Muscle of leg (tissue), 3 donors: ENCODE measurements at regions not wholly inside any gene's neighbourhood (a gene's known extent, or its start where the extent isn't known, plus 50 kb on each side); places are given as distances from the start of the nearest gene placed in this dataset.
A peak's percentile ranks its signal among the peaks of the same experiment; 100 is the strongest.

Source experiments
- DNase-seq: peaks from one replicate; pipeline ENCODE4 v3.0.0; 2013
- H3K27ac ChIP-seq: one replicate; pipeline ENCODE4 v1.5.1; 2013; ENCODE audit warnings: mild to moderate bottlenecking, low read length, control low read depth
- H3K27me3 ChIP-seq: one replicate; pipeline ENCODE4 v1.6.1; 2013; ENCODE audit warnings: low read length; ENCODE audit not compliant: control insufficient read depth, insufficient read depth
- H3K36me3 ChIP-seq: one replicate; pipeline ENCODE4 v1.6.1; 2013; ENCODE audit warnings: low read length; ENCODE audit not compliant: control insufficient read depth, insufficient read depth
- H3K4me1 ChIP-seq: one replicate; pipeline ENCODE4 v1.6.1; 2013; ENCODE audit warnings: low read length; ENCODE audit not compliant: control insufficient read depth, insufficient read depth
- H3K4me3 ChIP-seq: one replicate; pipeline ENCODE4 v1.5.1; 2013; ENCODE audit warnings: low read length, control low read depth
- H3K9me3 ChIP-seq: replicated peaks from 2 replicates; pipeline ENCODE4 v1.6.1; 2013; ENCODE audit warnings: low read depth, low read length; ENCODE audit not compliant: control insufficient read depth
- WGBS: methylation state at CpG from one replicate; pipeline ENCODE4 v1.1.5; 2013; ENCODE audit warnings: missing lambda C conversion rate; ENCODE audit not compliant: insufficient coverage; 5-methylcytosine and 5-hydroxymethylcytosine counted together

- Histone ChIP-seq H3K27me3 (no peaks in the 10 kb centered on the region), H3K36me3 (no peaks in the 10 kb centered on the region)
- WGBS: 80% methylated on average over 1 of the region's 3 CpGs
These were observed 417.0 kb downstream of the GALR1 start for GRCh38 chr18:77666613-77667012.

GRCh38 chr18:77668219-77668618, 418.6 kb downstream of the GALR1 start:
- no peak for DNase-seq
- H3K36me3 ChIP-seq: no peaks in the 10 kb centered on the region
- no peak overlapping the region for H3K4me3 ChIP-seq
- H3K9me3 ChIP-seq: no peaks in the 10 kb centered on the region
- H3K4me1 ChIP-seq: no peaks in the 10 kb centered on the region
- no peak overlapping the region for H3K27ac ChIP-seq
- no peaks in the 10 kb centered on the region for H3K27me3 ChIP-seq
- 86% methylated on average over 26 of the region's 26 CpGs for WGBS

More at GRCh38 chr18:77666613-77667012, 417.0 kb downstream of the GALR1 start:
- no peaks in the 10 kb centered on the region for H3K9me3 ChIP-seq
- no peak overlapping the region for H3K27ac ChIP-seq
- H3K4me3 ChIP-seq: no peak overlapping the region
- H3K4me1 ChIP-seq: no peaks in the 10 kb centered on the region
- DNase-seq: no peak

DNA sequence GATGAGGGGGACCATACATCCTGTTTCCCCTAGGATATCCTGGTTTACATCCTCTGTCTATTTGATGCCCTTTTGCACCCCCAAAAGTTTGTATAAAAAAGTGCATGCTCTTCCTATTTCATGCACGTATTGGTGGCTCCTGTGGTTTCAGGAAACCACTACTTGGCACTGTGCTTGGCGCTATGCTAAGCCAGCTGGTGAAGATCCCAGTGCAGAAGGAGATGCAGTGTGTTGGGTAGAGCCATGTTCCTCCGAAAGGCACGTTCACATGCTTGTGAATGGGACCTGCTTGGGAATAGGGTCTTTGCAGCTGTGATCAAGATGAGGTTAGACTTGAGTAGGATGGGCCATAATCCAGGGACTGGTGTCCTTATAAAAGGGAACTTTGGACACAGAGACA, 419.7 kb downstream of the GALR1 start:
- H3K4me1 ChIP-seq: no peaks in the 10 kb centered on the region
- 57% methylated on average over 4 of the region's 4 CpGs for WGBS
- no peaks in the 10 kb centered on the region for H3K36me3 ChIP-seq
- H3K27ac ChIP-seq: no peak overlapping the region
- H3K9me3 ChIP-seq: no peaks in the 10 kb centered on the region
- peaks cover under 1% of the 10 kb centered on the region for H3K27me3 ChIP-seq
- DNase-seq: no peak
- no peak overlapping the region for H3K4me3 ChIP-seq

- peak; percentile 32 for DNase-seq
- H3K9me3 ChIP-seq: no peaks in the 10 kb centered on the region
- 32% methylated on average over 17 of the region's 23 CpGs for WGBS
These were observed 422.0 kb downstream of the GALR1 start for GRCh38 chr18:77671456-77672167.

GRCh38 chr18:77676910-77677309, 427.3 kb downstream of the GALR1 start:
- Histone ChIP-seq H3K27ac (no peak overlapping the region), H3K4me3 (no peak overlapping the region), H3K27me3 (peaks cover 2% of the 10 kb centered on the region), H3K4me1 (no peaks in the 10 kb centered on the region), H3K9me3 (no peaks in the 10 kb centered on the region), H3K36me3 (no peaks in the 10 kb centered on the region)
- DNase-seq: no peak
- WGBS: 8% methylated on average over 8 of the region's 10 CpGs

More at GRCh38 chr18:77671456-77672167, 422.0 kb downstream of the GALR1 start:
- Histone ChIP-seq H3K4me3 (no peak overlapping the region), H3K4me1 (no peaks in the 10 kb centered on the region), H3K36me3 (no peaks in the 10 kb centered on the region), H3K27me3 (peaks cover 2% of the 10 kb centered on the region), H3K27ac (no peak overlapping the region)

DNA sequence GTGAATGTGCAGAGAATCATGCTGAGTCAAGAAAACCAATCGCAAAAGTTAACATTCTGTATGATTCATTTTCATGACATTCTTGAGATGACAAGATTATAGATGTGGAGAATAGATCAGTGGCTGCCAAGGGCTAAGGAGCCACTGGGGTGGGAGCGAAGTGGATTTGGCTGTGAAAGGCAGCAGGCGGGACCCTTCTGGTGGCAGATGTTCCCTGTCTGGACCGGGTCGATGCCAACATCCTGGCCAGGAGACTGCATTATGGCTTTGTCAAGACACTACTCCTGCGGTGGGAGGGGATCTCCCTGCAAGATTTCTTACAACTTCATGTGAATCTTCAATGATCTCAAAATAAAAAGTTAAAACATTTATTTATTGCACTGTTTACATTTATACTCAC, 427.9 kb downstream of the GALR1 start:
- H3K9me3 ChIP-seq: no peaks in the 10 kb centered on the region
- no peaks in the 10 kb centered on the region for H3K36me3 ChIP-seq
- no peaks in the 10 kb centered on the region for H3K4me1 ChIP-seq
- H3K27me3 ChIP-seq: peaks cover 2% of the 10 kb centered on the region
- H3K4me3 ChIP-seq: no peak overlapping the region
- 67% methylated on average over 1 of the region's 6 CpGs for WGBS
- H3K27ac ChIP-seq: no peak overlapping the region
- no peak for DNase-seq

DNA sequence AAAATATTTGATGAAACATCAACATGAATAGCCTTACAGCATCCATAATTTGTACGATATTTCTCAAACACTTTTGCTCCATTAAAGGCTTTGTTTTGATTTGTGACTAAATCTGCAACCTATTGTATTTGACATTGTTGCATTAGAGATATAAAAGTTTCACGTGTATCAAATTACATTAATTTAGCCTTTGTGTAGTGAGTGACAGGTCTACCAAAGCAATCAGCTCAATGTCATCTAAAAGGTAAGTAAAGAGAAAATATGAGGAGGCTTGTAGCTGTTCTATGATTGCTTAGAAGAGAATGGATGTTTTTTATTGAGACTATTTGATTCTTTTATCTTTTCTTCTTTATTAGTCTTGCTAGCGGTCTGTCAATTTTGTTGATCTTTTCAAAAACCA, 430.2 kb downstream of the GALR1 start:
- WGBS: no CpG with 5 or more reads among the region's 3 CpGs
- no peak overlapping the region for H3K27ac ChIP-seq

GRCh38 chr18:77700051-77700450, 450.4 kb downstream of the GALR1 start:
- no peak for DNase-seq
- WGBS: 70% methylated on average over 2 of the region's 6 CpGs
- no peaks in the 10 kb centered on the region for H3K27me3 ChIP-seq

More for the DNA sequence above, 430.2 kb downstream of the GALR1 start:
- DNase-seq: no peak
- no peaks in the 10 kb centered on the region for H3K27me3 ChIP-seq
- no peak overlapping the region for H3K4me3 ChIP-seq
- H3K36me3 ChIP-seq: no peaks in the 10 kb centered on the region
- no peaks in the 10 kb centered on the region for H3K4me1 ChIP-seq
- no peaks in the 10 kb centered on the region for H3K9me3 ChIP-seq

DNA sequence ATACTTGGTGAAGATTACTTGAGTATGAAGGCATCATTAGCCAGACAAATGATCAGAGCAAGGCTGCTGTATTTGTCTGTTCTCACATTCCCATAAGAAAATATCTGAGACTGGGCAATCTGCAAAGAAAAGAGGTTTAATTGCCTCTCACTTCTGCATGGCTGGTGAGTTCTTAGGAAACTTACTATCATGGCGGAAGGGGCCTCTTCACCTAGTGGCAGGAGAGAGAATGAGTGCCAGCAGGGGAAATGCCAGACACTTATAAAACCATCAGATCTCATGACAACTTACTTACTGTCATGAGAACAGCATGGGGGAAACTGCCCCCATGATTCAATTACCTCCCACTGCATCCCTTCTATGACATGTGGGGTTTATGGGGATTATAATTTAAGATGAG, 452.3 kb downstream of the GALR1 start:
- Histone ChIP-seq H3K4me3 (no peak overlapping the region), H3K9me3 (no peaks in the 10 kb centered on the region), H3K4me1 (no peaks in the 10 kb centered on the region), H3K36me3 (no peaks in the 10 kb centered on the region), H3K27me3 (no peaks in the 10 kb centered on the region), H3K27ac (no peak overlapping the region)
- DNase-seq: no peak
- no CpG with 5 or more reads among the region's 1 CpG for whole genome bisulfite sequencing

More at GRCh38 chr18:77700051-77700450, 450.4 kb downstream of the GALR1 start:
- Histone ChIP-seq H3K4me1 (no peaks in the 10 kb centered on the region), H3K36me3 (no peaks in the 10 kb centered on the region), H3K9me3 (no peaks in the 10 kb centered on the region), H3K27ac (no peak overlapping the region), H3K4me3 (no peak overlapping the region)

DNA sequence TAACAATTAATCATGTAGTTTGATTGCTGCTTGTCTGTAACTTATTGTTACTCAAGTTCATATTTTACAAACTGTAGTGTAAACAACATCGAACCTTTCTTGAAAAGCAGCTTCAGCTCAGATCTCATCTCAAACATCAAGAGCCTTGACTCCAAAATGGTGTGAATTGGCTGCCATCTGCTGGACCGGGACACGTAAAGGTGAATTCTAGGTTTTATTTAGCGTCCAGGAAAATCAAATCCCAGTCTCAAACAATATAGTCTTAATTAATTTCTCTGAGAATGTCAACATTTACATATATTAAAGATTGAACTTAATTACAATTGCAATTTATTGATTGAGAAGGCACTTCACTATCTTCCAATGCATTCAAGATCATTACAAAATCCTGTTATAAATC, 453.0 kb downstream of the GALR1 start:
- Histone ChIP-seq H3K36me3 (no peaks in the 10 kb centered on the region), H3K9me3 (no peaks in the 10 kb centered on the region), H3K27ac (no peak overlapping the region), H3K27me3 (no peaks in the 10 kb centered on the region), H3K4me1 (no peaks in the 10 kb centered on the region), H3K4me3 (no peak overlapping the region)
- peak; percentile 70 for DNase-seq
- no CpG with 5 or more reads among the region's 4 CpGs for WGBS

- no peak overlapping the region for H3K27ac ChIP-seq
- no peaks in the 10 kb centered on the region for H3K27me3 ChIP-seq
- WGBS: 0% methylated on average over 1 of the region's 2 CpGs
- no peak for DNase-seq
- no peaks in the 10 kb centered on the region for H3K9me3 ChIP-seq
- no peaks in the 10 kb centered on the region for H3K36me3 ChIP-seq
- no peaks in the 10 kb centered on the region for H3K4me1 ChIP-seq
- no peak overlapping the region for H3K4me3 ChIP-seq
These were observed 455.7 kb downstream of the GALR1 start for GRCh38 chr18:77705301-77705700.
